Neural crest cell (in vitro differentiated cells): ENCODE measurements at regions not wholly inside any gene's neighbourhood (a gene's known extent, or its start where the extent isn't known, plus 50 kb on each side); places are given as distances from the start of the nearest gene placed in this dataset.

ENCODE experiments used
- DNase-seq: peaks from one replicate; pipeline ENCODE4 v3.0.0; 2021; ENCODE audit warnings: low read depth, mixed read lengths, low spot score
- H3K27ac Mint-ChIP-seq: one replicate; pipeline ENCODE4 v1.8.0; 2021; ENCODE audit warnings: mild to moderate bottlenecking, mixed read lengths; ENCODE audit not compliant: unreplicated experiment
- H3K27me3 Mint-ChIP-seq: 2 replicates; pipeline ENCODE4 v1.8.0; 2021; ENCODE audit warnings: low read depth, mild to moderate bottlenecking, mixed read lengths
- H3K36me3 Mint-ChIP-seq: 2 replicates; pipeline ENCODE4 v1.8.0; 2021; ENCODE audit warnings: low read depth, mild to moderate bottlenecking, mixed read lengths
- H3K4me1 Mint-ChIP-seq: 2 replicates; pipeline ENCODE4 v1.8.0; 2021; ENCODE audit warnings: mixed read lengths
- H3K4me3 Mint-ChIP-seq: one replicate; pipeline ENCODE4 v1.8.0; 2021; ENCODE audit warnings: mild to moderate bottlenecking, mixed read lengths
- H3K9me3 Mint-ChIP-seq: 2 replicates; pipeline ENCODE4 v1.8.0; 2021; ENCODE audit warnings: mixed read lengths
- TF ChIP-seq, protein P1 (sequence below): fragments of 200-600 bp; sonication (generic); conservative IDR thresholded peaks from 2 replicates; pipeline ENCODE4 v1.5.0; 2021; ENCODE audit warnings: antibody characterized with exemption, mild to moderate bottlenecking

- H3K27me3 Mint-ChIP-seq: no peaks in the 10 kb centered on the region
- TF ChIP-seq, protein P1, sequence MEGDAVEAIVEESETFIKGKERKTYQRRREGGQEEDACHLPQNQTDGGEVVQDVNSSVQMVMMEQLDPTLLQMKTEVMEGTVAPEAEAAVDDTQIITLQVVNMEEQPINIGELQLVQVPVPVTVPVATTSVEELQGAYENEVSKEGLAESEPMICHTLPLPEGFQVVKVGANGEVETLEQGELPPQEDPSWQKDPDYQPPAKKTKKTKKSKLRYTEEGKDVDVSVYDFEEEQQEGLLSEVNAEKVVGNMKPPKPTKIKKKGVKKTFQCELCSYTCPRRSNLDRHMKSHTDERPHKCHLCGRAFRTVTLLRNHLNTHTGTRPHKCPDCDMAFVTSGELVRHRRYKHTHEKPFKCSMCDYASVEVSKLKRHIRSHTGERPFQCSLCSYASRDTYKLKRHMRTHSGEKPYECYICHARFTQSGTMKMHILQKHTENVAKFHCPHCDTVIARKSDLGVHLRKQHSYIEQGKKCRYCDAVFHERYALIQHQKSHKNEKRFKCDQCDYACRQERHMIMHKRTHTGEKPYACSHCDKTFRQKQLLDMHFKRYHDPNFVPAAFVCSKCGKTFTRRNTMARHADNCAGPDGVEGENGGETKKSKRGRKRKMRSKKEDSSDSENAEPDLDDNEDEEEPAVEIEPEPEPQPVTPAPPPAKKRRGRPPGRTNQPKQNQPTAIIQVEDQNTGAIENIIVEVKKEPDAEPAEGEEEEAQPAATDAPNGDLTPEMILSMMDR: no peak
- H3K27ac Mint-ChIP-seq: no peak overlapping the region
- H3K4me1 Mint-ChIP-seq: peaks cover 59% of the 10 kb centered on the region
- peaks cover 4% of the 10 kb centered on the region for H3K9me3 Mint-ChIP-seq
- H3K36me3 Mint-ChIP-seq: peaks cover 14% of the 10 kb centered on the region
- H3K4me3 Mint-ChIP-seq: no peak overlapping the region
- no peak for DNase-seq
Observed at GRCh38 chr13:23987331-23987894, 90.1 kb upstream of the C1QTNF9B start.

GRCh38 chr13:23988546-23989122, 91.3 kb upstream of the C1QTNF9B start:
- TF ChIP-seq, protein P1: no peak
- Mint-ChIP-seq H3K4me1 (peaks cover 47% of the 10 kb centered on the region), H3K36me3 (peaks cover 14% of the 10 kb centered on the region), H3K9me3 (peaks cover 5% of the 10 kb centered on the region), H3K27me3 (no peaks in the 10 kb centered on the region), H3K4me3 (peak overlapping the region; percentile 17), H3K27ac (peak overlapping the region; percentile 80)
- no peak for DNase-seq

DNA sequence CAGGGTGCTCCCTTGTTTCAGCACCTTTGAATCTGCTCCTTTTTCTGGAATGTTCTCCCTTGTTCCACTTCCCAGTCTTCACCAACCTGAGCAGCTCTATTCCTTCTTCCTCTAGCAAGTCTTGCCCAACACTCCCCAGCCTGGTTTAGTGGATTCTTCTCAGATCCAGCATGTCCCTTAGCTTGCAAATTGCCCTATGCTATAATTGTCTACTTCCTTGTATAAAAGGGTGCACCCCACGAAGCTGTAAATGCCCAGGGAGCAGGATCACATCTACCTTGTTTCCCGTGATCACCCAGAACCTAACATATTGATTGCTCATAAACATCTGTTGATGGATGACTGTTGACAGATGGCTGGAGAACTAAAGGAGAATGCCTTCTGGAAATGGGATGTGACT, 93.2 kb upstream of the C1QTNF9B start:
- peaks cover 37% of the 10 kb centered on the region for H3K4me1 Mint-ChIP-seq
- no peak overlapping the region for H3K4me3 Mint-ChIP-seq
- H3K27me3 Mint-ChIP-seq: no peaks in the 10 kb centered on the region
- no peak overlapping the region for H3K27ac Mint-ChIP-seq
- peaks cover 5% of the 10 kb centered on the region for H3K9me3 Mint-ChIP-seq
- TF ChIP-seq, protein P1: no peak
- no peak for DNase-seq
- peaks cover 13% of the 10 kb centered on the region for H3K36me3 Mint-ChIP-seq

DNA sequence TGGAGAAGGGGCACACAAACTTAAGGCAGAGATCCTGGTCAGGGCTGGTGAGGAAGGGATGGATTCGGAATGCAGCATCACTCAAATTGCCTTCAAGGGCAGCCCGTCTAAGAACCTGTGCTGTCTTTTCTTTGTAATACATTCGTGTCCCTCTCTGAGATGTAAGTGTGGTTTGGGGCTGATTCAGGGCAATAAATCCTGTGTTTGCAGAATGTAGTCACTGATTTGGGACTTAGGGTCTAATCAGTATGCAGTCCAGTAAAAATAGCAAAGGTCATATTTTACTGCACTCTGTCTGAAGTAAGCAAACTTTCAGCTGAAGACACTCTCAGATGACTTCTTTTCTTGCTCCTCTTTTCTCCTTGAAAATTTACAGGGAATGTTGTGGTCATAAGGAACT, 93.8 kb upstream of the C1QTNF9B start:
- H3K27ac Mint-ChIP-seq: no peak overlapping the region
- peaks cover 18% of the 10 kb centered on the region for H3K36me3 Mint-ChIP-seq
- no peaks in the 10 kb centered on the region for H3K27me3 Mint-ChIP-seq
- TF ChIP-seq, protein P1: no peak
- DNase-seq: no peak
- H3K4me1 Mint-ChIP-seq: peaks cover 30% of the 10 kb centered on the region
- no peak overlapping the region for H3K4me3 Mint-ChIP-seq
- peaks cover 5% of the 10 kb centered on the region for H3K9me3 Mint-ChIP-seq

GRCh38 chr13:23992781-23993679, 95.7 kb upstream of the C1QTNF9B start:
- TF ChIP-seq, protein P1: no peak
- no peak for DNase-seq
- H3K4me3 Mint-ChIP-seq: no peak overlapping the region
- no peaks in the 10 kb centered on the region for H3K27me3 Mint-ChIP-seq
- peaks cover 8% of the 10 kb centered on the region for H3K9me3 Mint-ChIP-seq
- H3K36me3 Mint-ChIP-seq: peaks cover 28% of the 10 kb centered on the region
- H3K27ac Mint-ChIP-seq: no peak overlapping the region
- H3K4me1 Mint-ChIP-seq: peaks cover 22% of the 10 kb centered on the region
